CD4-positive, alpha-beta T cell treated with Interleukin-6 at 100 ng/mL for 8 hours (primary cell): ENCODE measurements at regions not wholly inside any gene's neighbourhood (a gene's known extent, or its start where the extent isn't known, plus 50 kb on each side); places are given as distances from the start of the nearest gene placed in this dataset.

Source experiments
- DNase-seq: peaks from one replicate; pipeline ENCODE4 v3.0.0-alpha.2; 2020; ENCODE audit warnings: mixed read lengths, low spot score

DNA sequence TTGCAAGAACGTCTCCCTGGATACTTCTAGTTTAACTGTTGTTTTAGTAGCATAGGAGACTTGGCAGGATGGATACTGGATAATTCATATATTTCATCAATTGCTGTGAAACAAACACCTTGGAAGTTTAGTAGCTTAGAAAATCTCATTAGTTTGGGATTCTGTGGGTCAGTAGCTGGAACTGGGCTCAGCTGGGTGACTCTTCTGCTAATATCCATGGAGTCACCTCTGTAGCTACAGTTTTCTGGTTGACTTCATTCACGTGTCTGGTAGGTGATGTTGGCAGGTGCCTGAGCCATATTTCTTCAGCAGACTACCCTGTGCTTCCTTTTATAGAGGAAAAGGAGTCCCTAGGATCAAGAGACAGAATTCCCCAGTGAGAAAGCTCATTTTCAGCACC lies 208.9 kb upstream of the PFKP start:
- DNase-seq, result no peak

DNA sequence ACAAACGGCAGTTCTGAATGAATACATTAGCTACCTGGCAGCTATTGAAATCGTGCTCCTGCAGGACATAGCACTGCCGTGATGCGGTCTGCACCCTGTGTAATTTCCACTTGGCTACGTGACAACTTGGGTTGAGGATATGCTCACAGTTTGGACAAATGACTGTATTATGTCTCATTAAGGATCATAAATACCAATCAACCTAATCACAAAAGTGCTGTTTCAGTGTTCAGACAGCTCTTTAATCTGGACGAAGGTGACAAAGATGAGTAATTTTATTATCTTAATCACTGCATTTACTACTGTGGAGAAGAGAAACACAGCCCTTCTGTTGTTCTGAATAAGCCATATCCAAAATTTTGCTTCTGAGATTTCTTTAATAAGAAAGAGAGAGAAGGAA lies 210.8 kb upstream of the PFKP start:
- no peak for DNase-seq

DNA sequence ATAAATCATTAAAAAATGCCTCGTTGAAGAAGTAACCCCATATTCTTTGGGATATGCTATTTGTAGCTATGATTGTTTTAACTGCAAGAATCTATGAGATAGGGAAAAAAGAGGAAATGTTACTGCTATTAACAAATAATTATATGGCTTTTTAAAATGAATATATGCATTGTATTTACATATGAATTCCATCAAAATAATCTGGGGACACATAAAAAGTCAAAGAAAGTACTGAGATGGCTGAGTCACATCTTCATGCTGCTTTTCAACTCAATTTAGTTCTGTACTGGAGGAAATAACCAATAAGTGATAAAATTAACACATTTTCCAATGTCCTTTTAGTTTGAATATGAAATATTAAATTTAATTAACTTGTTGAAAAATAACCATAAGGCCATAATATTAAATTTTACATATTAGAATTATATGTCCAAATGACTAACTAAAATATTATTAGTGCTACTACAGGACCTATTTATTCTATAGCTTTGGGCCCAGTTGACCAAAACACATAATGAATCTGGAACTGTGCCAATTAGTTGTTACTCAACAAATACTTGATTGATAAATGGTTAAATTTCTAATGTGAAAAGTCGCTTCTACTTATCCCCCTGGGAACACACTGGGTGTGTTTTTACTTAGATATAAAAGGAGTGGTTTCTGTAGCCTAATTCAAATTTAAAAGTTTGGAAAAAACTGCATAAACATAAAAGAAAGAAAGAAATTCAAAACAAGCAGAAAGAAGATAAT lies 214.6 kb upstream of the PFKP start:
- DNase-seq, result no peak

- no peak for DNase-seq
Observed at GRCh38 chr10:2851566-2851965, 215.8 kb upstream of the PFKP start.

DNA sequence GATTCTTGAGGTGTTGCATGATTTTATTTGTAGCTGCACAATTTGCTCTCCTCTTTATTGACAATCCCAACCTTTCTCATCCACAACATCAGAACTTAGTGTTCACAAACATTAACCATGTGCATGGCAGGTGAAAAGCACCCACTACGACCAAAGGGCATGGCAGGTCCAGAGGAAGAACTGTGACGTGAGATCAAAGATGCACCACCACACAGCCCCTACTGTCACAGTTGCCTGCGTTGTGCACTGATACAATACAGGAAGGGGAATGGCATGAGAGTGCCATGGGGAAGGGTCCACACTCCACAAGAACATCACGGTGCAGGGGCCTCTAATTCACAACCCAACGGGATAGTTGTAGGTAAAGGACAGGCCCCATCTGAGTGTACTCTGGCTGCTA lies 217.1 kb upstream of the PFKP start:
- DNase-seq, result no peak

DNA sequence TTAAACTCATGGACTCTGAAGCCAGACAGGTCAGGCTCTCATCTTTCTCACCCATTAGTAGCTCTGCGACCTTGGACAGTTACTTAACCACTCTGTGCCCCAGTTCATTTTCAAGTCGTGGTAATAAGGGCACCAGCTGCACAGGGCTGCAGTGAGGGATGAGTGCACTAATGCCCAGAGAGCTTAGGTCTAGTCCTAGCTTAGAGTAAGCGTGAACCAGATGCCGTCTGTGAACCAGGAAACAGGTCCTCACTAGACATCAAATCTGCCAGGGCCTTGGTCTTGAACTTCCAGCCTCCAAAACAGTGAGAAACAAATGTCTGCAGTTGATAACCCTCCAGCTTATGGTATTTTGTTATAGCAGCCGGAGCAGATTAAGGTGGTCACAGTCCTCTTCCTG lies 222.4 kb upstream of the PFKP start:
- no peak for DNase-seq

- DNase-seq, result no peak
Observed at GRCh38 chr10:2839081-2839725, 228.1 kb upstream of the PFKP start.

DNA sequence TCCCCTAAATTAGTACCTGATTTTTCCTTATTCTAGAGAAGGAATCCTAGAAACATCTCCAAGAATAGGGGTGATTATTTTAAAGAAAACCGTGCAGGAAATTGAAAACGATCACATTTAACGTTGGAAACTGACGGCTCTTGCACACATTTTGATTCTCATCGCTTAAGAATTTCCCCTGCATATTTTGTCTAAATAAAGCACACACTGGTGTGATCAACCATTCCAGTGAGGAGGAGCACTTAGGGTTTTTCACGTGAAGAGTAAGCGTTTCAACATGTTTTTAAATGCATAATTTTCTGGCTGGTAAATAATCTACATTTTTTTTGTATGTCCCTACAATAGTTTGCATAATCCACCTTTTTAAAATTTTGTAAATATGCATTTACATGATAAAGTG lies 229.7 kb upstream of the PFKP start:
- DNase-seq, result no peak

GRCh38 chr10:2836921-2837662 lies 230.3 kb upstream of the PFKP start:
- DNase-seq, result no peak

- no peak for DNase-seq
Observed at GRCh38 chr10:2834214-2834613, 233.1 kb upstream of the PFKP start.

- no peak for DNase-seq
Observed at GRCh38 chr10:2831509-2831908, 235.8 kb upstream of the PFKP start.

DNA sequence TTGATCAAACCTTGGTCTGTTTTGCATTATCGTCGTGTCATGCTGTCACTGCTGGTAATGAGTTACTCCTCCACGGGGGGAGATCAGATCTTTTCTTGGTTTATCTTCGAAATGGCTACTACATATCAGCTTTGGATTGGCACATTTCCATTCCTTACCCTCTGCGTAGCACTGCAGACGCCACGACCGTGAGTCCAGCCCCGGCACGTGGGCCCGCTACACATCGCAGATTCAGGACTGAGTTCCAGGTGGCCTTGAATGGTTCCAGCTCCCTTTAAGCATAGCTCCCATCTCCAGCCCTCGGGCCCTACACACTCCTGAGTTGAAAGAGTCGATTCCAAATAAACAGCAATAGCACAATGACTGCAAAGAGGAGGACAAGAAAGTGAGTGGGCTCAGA lies 238.6 kb upstream of the PFKP start:
- DNase-seq, result no peak

- DNase-seq, result no peak
Observed at GRCh38 chr10:2826675-2827074, 240.7 kb upstream of the PFKP start.

DNA sequence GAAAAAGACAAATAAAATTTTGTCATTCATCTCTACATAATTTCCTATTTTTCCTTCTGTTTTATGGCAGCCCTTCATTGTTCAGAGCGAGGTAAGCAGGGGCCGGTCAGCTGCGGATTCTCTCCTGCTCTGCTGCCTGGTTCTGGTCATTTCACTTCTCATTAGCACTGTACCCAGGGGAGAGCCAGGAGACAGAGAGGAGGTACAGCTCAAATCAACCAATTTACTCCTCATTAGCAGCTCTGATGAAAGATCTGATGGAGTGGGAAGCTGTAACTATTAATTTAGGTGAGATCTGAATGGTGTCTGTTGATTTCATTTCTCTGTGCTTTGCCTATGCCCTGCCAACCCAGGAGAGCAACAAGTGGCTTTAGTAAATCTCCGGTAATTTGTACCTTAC lies 241.5 kb upstream of the PFKP start:
- no peak for DNase-seq

DNA sequence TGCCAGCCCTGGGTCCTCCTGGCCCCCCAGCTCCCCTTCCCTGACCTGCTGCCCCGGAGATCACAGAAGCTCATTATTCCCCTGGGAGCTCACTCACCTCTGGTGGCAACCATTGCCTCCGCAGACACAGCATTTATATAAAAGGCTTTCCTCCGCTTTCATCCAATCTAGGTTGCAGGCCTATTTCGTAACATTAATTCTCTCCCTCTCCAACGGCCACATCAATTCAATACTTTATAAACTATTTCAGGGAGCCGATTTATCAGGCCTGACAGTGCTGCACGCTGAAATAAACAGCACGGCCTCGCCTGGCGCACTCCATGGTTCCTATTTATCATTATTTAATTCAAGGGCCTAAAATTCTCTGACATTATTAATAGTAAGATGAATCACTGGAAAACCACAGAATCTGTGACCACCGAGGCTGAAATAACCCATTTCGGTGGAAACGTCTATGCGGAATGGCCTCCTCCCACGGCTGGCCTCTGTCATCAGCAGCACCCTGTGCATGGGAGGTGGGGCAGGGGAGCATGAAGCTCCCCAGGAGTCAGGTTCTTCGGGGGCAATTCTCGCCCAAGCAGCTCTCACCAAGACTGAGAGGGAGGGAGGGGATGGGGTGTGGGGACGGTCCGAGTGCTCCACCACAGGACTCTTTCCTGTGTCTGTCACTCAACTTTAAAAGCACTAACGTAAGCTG lies 249.3 kb upstream of the PFKP start:
- no peak for DNase-seq

GRCh38 chr10:2813693-2814092 lies 253.7 kb upstream of the PFKP start:
- no peak for DNase-seq

GRCh38 chr10:2813286-2813685 lies 254.1 kb upstream of the PFKP start:
- DNase-seq, result no peak

DNA sequence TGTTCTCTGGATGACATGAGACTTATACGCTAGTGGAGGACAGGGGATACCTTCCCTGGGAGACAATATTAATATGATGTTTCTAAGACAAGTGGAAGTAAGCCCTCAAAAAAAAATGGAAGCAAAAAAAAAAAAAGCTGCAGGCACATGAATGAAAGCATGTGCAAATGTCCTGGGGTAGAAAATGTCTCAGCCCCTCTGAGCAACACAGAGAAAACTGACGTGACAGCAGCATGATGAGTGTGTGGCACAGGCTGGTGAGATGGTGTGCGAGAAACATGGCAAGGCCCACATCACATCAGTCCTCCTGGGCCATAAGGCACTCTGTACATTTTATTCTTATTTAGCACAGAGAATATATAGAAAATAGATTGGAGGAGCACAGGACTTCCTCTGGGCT lies 254.7 kb upstream of the PFKP start:
- DNase-seq, result no peak

- no peak for DNase-seq
Observed at GRCh38 chr10:2800178-2800577, 267.2 kb upstream of the PFKP start.

DNA sequence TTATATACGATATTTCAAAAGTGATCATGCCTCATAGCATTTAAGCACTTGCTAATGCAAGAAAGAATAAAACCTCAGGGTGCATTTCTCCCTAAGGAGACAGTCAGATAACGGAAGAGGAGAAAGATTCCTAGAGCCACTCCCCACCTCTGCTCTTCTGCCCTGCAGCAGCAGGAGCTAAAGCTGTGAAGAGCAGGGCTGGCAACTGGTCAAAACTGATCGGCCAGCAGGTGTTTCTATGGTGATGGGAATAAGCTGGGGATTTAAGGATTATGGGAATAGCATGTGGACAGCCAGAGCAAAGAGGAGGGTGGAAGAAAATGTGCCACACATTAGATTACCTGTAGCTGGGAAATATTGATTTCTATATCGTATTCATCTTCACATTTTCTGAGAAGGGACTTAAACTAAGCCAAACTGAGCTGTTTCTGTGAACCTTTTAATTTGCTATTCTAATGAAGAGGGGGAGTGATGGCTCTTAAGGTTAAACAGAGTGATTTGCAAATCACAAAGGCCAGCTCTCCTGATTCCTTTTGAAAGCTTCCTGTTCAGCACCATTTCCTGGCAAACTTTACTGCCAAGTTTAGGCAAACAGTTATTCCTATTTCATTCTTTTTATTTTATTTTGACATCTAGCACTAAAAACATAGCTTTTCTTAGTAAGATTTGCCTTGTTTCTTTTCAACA lies 268.9 kb upstream of the PFKP start:
- no peak for DNase-seq

DNA sequence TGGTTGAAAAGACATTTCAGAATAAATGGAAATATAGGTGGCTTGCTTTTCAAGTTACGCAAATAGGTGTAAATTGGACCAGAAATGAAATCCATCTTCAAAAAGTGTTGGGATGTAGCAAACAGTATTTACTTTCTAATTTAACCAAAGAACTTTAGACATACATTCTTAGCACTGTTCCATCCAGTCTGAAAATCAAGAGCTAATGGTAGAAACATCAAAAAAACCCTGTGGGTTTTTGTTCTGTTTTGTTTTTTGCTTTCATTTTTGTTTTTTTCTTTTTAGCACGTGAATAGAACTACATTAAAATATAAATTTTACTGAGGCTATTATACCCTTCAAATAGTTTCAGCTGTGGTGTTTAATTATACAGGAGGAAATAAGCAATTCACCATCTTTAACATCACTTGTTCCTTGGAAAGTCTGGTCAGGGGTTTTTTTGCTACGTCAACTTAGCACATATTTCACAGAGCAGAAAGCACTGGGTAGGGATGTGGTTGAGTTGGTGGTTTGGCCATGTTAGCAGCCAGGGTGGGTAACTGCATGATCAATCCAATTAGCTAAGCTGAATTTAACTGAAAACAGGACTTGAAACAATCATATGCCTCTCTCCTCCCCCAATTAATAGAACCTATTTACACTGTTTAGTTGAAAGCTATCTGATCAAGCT lies 275.4 kb upstream of the PFKP start:
- no peak for DNase-seq
